ENCODE measurements at regions not wholly inside any gene's neighbourhood (a gene's known extent, or its start where the extent isn't known, plus 50 kb on each side); places are given as distances from the start of the nearest gene placed in this dataset.
A peak's percentile ranks its signal among the peaks of the same experiment; 100 is the strongest.

DNA sequence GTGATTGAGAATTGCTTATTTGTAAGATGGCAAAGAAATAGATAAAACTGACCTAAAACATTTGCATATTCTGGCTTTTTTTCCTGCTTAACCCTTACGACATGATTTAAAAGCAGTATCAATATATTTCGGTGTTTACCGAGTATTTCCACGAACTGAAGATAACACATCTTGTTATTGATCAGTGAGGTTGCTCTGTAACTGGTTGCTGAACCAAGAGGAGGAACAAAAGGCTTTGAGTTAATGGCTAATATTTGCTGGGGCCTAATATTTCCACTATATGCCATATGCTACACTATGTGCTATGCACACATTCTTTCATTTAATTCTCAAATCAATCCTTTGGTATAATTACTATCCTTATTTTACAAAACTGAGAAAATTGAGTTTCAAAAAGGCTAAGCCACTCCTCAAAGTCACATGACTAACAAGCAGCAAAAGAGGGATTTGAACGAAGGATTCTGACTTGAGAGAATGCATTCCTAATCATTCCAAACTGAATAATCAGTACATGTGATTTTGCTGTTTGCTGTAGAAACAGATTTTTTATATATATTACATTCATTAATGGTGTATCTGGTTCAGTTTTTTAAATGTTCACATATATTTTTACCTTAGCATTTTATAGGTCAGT is 346.0 kb downstream of the USP25 start:
- no peaks in the 10 kb centered on the region for H3K36me3 ChIP-seq (ENCODE audit: control insufficient read depth in 4 of 4, insufficient read depth in 4 of 4, low read length in 3 of 4)
- H3K9me3 ChIP-seq (ENCODE audit: control extremely low read depth in 1 of 5, control insufficient read depth in 4 of 5, insufficient read depth in 2 of 5, low read depth in 1 of 5, low read length in 4 of 5): no peaks in the 10 kb centered on the region
- H3K4me3 ChIP-seq (ENCODE audit: control insufficient read depth in 1 of 7, extremely low read depth in 1 of 7, insufficient read depth in 4 of 7, low read depth in 2 of 7, low read length in 6 of 7): no peak overlapping the region
- H3K27me3 ChIP-seq (replicated peaks in 2 of 5; ENCODE audit: control insufficient read depth in 4 of 5, insufficient read depth in 5 of 5, low read length in 4 of 5): no peaks in the 10 kb centered on the region
- WGBS (ENCODE audit: insufficient coverage): 100% methylated on average over 1 of the region's 5 CpGs
- ChIA-PET CTCF (no interaction called here), POLR2A (no interaction called here)
- no peak for DNase-seq
- no peaks in the 10 kb centered on the region for H3K4me1 ChIP-seq (ENCODE audit: control extremely low read depth in 1 of 4, control insufficient read depth in 4 of 4, insufficient read depth in 4 of 4, low read length in 3 of 4)
- H3K27ac ChIP-seq (ENCODE audit: insufficient read depth in 1 of 2, low read depth in 1 of 2, low read length in 2 of 2, poor library complexity in 1 of 2, severe bottlenecking in 2 of 2): no peak overlapping the region

DNA sequence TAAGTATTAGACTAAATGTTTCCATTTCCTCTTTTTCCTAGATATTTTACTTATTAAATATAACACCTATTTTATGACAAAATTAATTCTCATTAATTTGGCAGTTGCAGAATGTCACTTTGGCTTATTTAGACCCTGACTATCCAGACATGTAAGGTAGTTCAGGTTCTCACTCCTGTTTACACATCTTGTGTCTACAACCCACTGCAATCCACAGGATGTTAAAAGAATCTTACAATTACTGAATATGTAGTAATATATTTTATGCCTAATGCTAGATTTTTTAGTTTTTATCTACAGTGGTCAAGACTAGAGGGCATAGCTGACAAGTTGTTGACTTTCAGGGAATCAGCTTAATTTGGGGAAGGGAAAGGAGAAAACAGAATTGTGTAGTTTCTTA is 346.7 kb downstream of the USP25 start:
- ChIA-PET POLR2A (no interaction called here), CTCF (no interaction called here)
- Histone ChIP-seq H3K9me3 (ENCODE audit: control extremely low read depth in 1 of 5, control insufficient read depth in 4 of 5, insufficient read depth in 2 of 5, low read depth in 1 of 5, low read length in 4 of 5) (no peaks in the 10 kb centered on the region), H3K27me3 (replicated peaks in 2 of 5; ENCODE audit: control insufficient read depth in 4 of 5, insufficient read depth in 5 of 5, low read length in 4 of 5) (no peaks in the 10 kb centered on the region), H3K4me3 (ENCODE audit: control insufficient read depth in 1 of 7, extremely low read depth in 1 of 7, insufficient read depth in 4 of 7, low read depth in 2 of 7, low read length in 6 of 7) (no peak overlapping the region), H3K4me1 (ENCODE audit: control extremely low read depth in 1 of 4, control insufficient read depth in 4 of 4, insufficient read depth in 4 of 4, low read length in 3 of 4) (no peaks in the 10 kb centered on the region), H3K27ac (ENCODE audit: insufficient read depth in 1 of 2, low read depth in 1 of 2, low read length in 2 of 2, poor library complexity in 1 of 2, severe bottlenecking in 2 of 2) (no peak overlapping the region), H3K36me3 (ENCODE audit: control insufficient read depth in 4 of 4, insufficient read depth in 4 of 4, low read length in 3 of 4) (no peaks in the 10 kb centered on the region)
- no peak for DNase-seq

DNA sequence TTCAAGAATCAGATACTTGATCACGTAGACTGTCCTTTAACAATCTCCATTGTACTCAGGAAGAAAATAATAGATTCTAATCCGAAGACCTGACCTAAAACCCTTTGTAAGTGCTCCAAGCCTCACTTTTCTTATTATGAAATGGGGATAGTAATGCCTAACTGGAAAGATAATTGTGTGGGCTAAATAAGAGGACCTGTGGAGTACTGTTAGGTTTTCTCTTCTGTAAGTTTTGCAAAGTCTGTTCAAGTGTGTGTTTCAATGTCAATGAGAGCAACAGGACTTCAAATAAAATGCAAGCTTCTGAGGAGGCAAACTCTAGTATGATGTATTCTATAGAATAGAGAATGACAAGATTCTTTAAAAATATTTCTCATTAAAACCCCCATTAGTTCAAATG is 348.6 kb downstream of the USP25 start:
- ChIA-PET CTCF (interaction anchor here (1.2 kb wide), 1 partner anchor 20 kb away, joined by 3 read pairs; no protein-coding TSS in a partner anchor), POLR2A (no interaction called here)
- H3K4me1 ChIP-seq (ENCODE audit: control extremely low read depth in 1 of 4, control insufficient read depth in 4 of 4, insufficient read depth in 4 of 4, low read length in 3 of 4): no peaks in the 10 kb centered on the region
- no peaks in the 10 kb centered on the region for H3K9me3 ChIP-seq (ENCODE audit: control extremely low read depth in 1 of 5, control insufficient read depth in 4 of 5, insufficient read depth in 2 of 5, low read depth in 1 of 5, low read length in 4 of 5)
- H3K27ac ChIP-seq (ENCODE audit: insufficient read depth in 1 of 2, low read depth in 1 of 2, low read length in 2 of 2, poor library complexity in 1 of 2, severe bottlenecking in 2 of 2): no peak overlapping the region
- H3K27me3 ChIP-seq (replicated peaks in 2 of 5; ENCODE audit: control insufficient read depth in 4 of 5, insufficient read depth in 5 of 5, low read length in 4 of 5): no peaks in the 10 kb centered on the region
- DNase-seq: no peak
- 100% methylated on average over 1 of the region's 2 CpGs for WGBS (ENCODE audit: insufficient coverage)
- H3K36me3 ChIP-seq (ENCODE audit: control insufficient read depth in 4 of 4, insufficient read depth in 4 of 4, low read length in 3 of 4): no peaks in the 10 kb centered on the region
- H3K4me3 ChIP-seq (ENCODE audit: control insufficient read depth in 1 of 7, extremely low read depth in 1 of 7, insufficient read depth in 4 of 7, low read depth in 2 of 7, low read length in 6 of 7): no peak overlapping the region

DNA sequence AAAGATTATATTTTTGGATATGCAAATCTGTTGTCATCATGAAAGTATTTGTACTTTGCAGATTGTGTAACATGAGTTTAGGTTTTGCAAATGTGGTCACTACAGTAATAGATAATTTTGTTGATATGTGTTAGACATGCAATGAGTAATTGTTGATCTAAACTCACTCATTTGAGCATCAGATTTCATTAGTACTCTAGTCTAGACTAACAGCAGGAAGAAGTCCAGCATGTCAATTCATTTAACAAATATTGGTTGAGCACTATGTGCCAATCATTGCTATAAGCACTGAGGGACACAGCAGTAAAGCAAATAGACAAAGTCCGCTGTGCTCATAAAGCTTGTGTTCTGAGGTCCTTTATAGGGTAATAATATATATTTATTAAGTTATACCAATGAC is 350.0 kb downstream of the USP25 start:
- Histone ChIP-seq H3K9me3 (ENCODE audit: control extremely low read depth in 1 of 5, control insufficient read depth in 4 of 5, insufficient read depth in 2 of 5, low read depth in 1 of 5, low read length in 4 of 5) (no peaks in the 10 kb centered on the region), H3K4me1 (ENCODE audit: control extremely low read depth in 1 of 4, control insufficient read depth in 4 of 4, insufficient read depth in 4 of 4, low read length in 3 of 4) (no peaks in the 10 kb centered on the region), H3K27me3 (replicated peaks in 2 of 5; ENCODE audit: control insufficient read depth in 4 of 5, insufficient read depth in 5 of 5, low read length in 4 of 5) (no peaks in the 10 kb centered on the region), H3K4me3 (ENCODE audit: control insufficient read depth in 1 of 7, extremely low read depth in 1 of 7, insufficient read depth in 4 of 7, low read depth in 2 of 7, low read length in 6 of 7) (no peak overlapping the region), H3K27ac (ENCODE audit: insufficient read depth in 1 of 2, low read depth in 1 of 2, low read length in 2 of 2, poor library complexity in 1 of 2, severe bottlenecking in 2 of 2) (no peak overlapping the region), H3K36me3 (ENCODE audit: control insufficient read depth in 4 of 4, insufficient read depth in 4 of 4, low read length in 3 of 4) (no peaks in the 10 kb centered on the region)
- no peak for DNase-seq
- ChIA-PET CTCF (interaction anchor here (1.3 kb wide), 1 partner anchor 251 kb away, joined by 6 read pairs; no protein-coding TSS in a partner anchor), POLR2A (interaction anchor here (0.6 kb wide), 1 partner anchor 554 kb away, joined by 6 read pairs; no protein-coding TSS in a partner anchor)
- no CpG with 5 or more reads among the region's 1 CpG for WGBS (ENCODE audit: insufficient coverage)

DNA sequence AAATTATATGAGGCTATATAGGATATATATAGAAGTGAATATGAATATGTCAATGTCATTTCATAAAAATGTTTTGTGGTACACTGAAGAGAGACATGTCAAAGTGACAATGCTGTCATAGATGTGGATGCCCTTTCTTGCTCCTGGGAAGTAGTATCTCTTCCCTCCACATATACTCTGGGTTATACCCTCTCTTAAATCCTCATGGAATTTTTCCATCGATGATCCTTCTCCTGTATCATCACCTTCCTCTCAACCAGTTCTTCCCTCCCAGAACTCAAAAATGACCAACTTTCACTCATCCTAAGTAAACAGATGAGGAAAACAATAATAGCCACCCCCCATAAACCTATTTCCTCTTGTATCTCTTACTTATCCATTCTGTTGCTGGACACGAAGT is 351.5 kb downstream of the USP25 start:
- POLR2A ChIA-PET: no interaction called here
- CTCF ChIA-PET: interaction anchor here (0.9 to 3.3 kb wide), 7 partner anchors 44 to 258 kb away, joined by 3 to 46 read pairs (median 6); no protein-coding TSS in a partner anchor

DNA sequence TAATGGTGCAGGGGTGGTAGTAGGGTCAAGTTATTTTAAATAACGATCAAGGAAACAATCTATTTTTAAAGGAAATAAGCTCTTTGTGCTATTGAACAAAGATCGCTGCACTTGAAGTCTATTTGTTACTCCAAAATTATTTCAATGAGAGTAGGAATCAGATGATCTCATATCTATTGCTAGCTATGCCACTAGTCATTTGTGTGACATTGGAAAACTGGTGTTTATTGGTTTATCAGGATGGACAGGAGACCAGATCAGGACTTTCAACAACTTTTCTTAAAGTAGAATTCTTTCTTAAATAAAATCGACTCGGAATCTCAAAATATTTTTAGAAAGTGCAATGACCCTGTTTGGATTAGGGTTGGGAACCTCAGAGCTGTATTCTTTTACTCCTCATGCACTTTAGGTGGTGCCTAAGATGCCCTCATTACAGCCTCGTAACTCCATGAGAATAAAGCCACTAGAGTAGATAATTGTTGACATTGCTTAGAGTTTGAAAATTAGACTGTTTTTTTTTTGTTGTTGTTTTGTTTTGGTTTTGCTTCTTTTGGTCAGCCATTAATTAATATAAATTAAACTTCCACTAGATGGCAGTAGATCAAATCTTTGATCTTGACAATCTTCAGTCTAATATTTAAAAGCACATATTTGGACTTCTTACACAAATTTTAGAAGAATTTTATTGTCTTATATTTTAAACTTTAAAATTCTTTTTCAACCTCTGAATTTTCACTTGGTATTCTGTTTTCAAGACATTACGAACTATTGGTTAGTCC is 352.4 kb downstream of the USP25 start:
- 80% methylated on average over 3 of the region's 6 CpGs for WGBS (ENCODE audit: insufficient coverage)
- no peaks in the 10 kb centered on the region for H3K4me1 ChIP-seq (ENCODE audit: control extremely low read depth in 1 of 4, control insufficient read depth in 4 of 4, insufficient read depth in 4 of 4, low read length in 3 of 4)
- H3K27ac ChIP-seq (ENCODE audit: insufficient read depth in 1 of 2, low read depth in 1 of 2, low read length in 2 of 2, poor library complexity in 1 of 2, severe bottlenecking in 2 of 2): no peak overlapping the region
- H3K36me3 ChIP-seq (ENCODE audit: control insufficient read depth in 4 of 4, insufficient read depth in 4 of 4, low read length in 3 of 4): no peaks in the 10 kb centered on the region
- CTCF ChIA-PET: interaction anchor here (0.6 to 3.3 kb wide), 12 partner anchors 12 to 261 kb away, joined by 3 to 46 read pairs (median 6); no protein-coding TSS in a partner anchor
- POLR2A ChIA-PET: no interaction called here
- no peaks in the 10 kb centered on the region for H3K9me3 ChIP-seq (ENCODE audit: control extremely low read depth in 1 of 5, control insufficient read depth in 4 of 5, insufficient read depth in 2 of 5, low read depth in 1 of 5, low read length in 4 of 5)
- no peak overlapping the region for H3K4me3 ChIP-seq (ENCODE audit: control insufficient read depth in 1 of 7, extremely low read depth in 1 of 7, insufficient read depth in 4 of 7, low read depth in 2 of 7, low read length in 6 of 7)
- no peaks in the 10 kb centered on the region for H3K27me3 ChIP-seq (replicated peaks in 2 of 5; ENCODE audit: control insufficient read depth in 4 of 5, insufficient read depth in 5 of 5, low read length in 4 of 5)
- DNase-seq: peak; percentile 36 to 58 (median 51)

More for the DNA sequence above, 351.5 kb downstream of the USP25 start:
- no peak for DNase-seq
- no peaks in the 10 kb centered on the region for H3K27me3 ChIP-seq (replicated peaks in 2 of 5; ENCODE audit: control insufficient read depth in 4 of 5, insufficient read depth in 5 of 5, low read length in 4 of 5)
- 100% methylated on average over 1 of the region's 2 CpGs for WGBS (ENCODE audit: insufficient coverage)
- no peaks in the 10 kb centered on the region for H3K4me1 ChIP-seq (ENCODE audit: control extremely low read depth in 1 of 4, control insufficient read depth in 4 of 4, insufficient read depth in 4 of 4, low read length in 3 of 4)
- H3K4me3 ChIP-seq (ENCODE audit: control insufficient read depth in 1 of 7, extremely low read depth in 1 of 7, insufficient read depth in 4 of 7, low read depth in 2 of 7, low read length in 6 of 7): no peak overlapping the region
- no peaks in the 10 kb centered on the region for H3K9me3 ChIP-seq (ENCODE audit: control extremely low read depth in 1 of 5, control insufficient read depth in 4 of 5, insufficient read depth in 2 of 5, low read depth in 1 of 5, low read length in 4 of 5)
- no peaks in the 10 kb centered on the region for H3K36me3 ChIP-seq (ENCODE audit: control insufficient read depth in 4 of 4, insufficient read depth in 4 of 4, low read length in 3 of 4)
- H3K27ac ChIP-seq (ENCODE audit: insufficient read depth in 1 of 2, low read depth in 1 of 2, low read length in 2 of 2, poor library complexity in 1 of 2, severe bottlenecking in 2 of 2): no peak overlapping the region

DNA sequence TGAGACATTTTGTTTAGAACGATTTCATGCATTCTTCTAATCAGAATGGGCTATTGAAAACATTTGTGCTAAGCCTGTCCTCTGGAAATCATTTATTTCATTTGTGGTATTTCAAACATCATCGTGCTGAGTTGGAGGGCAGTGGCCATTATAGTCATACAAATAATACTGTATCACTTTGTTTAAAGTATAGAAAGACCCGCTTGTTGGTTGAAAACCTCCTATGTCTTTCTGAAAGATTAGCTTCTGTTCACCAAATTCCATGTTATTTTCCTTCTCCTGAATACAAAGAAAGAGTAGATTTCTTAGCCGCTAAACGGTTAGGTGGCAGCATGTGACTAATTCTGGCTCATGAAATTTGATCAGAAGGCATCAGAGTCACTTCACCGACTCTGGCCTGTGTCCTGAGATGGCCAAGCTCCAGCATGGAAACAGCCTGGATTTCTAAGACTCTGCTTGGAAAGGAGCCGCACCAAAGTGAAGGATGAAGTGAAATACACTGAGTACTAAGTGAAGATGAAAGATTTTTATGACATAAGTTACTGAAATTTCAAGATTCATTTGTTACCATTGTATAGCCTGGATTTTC is 355.1 kb downstream of the USP25 start:
- Histone ChIP-seq H3K27ac (ENCODE audit: insufficient read depth in 1 of 2, low read depth in 1 of 2, low read length in 2 of 2, poor library complexity in 1 of 2, severe bottlenecking in 2 of 2) (no peak overlapping the region), H3K4me1 (ENCODE audit: control extremely low read depth in 1 of 4, control insufficient read depth in 4 of 4, insufficient read depth in 4 of 4, low read length in 3 of 4) (no peaks in the 10 kb centered on the region), H3K9me3 (ENCODE audit: control extremely low read depth in 1 of 5, control insufficient read depth in 4 of 5, insufficient read depth in 2 of 5, low read depth in 1 of 5, low read length in 4 of 5) (no peaks in the 10 kb centered on the region), H3K36me3 (ENCODE audit: control insufficient read depth in 4 of 4, insufficient read depth in 4 of 4, low read length in 3 of 4) (no peaks in the 10 kb centered on the region), H3K27me3 (replicated peaks in 2 of 5; ENCODE audit: control insufficient read depth in 4 of 5, insufficient read depth in 5 of 5, low read length in 4 of 5) (no peaks in the 10 kb centered on the region), H3K4me3 (ENCODE audit: control insufficient read depth in 1 of 7, extremely low read depth in 1 of 7, insufficient read depth in 4 of 7, low read depth in 2 of 7, low read length in 6 of 7) (no peak overlapping the region)
- WGBS (ENCODE audit: insufficient coverage): 100% methylated on average over 3 of the region's 7 CpGs
- DNase-seq: no peak
- POLR2A ChIA-PET: no interaction called here
- CTCF ChIA-PET: interaction anchor here (0.7 to 1.2 kb wide), 3 partner anchors 14 to 261 kb away, joined by 3 to 4 read pairs (median 3); no protein-coding TSS in a partner anchor
